ES-I3 (cell line): ENCODE measurements at regions not wholly inside any gene's neighbourhood (a gene's known extent, or its start where the extent isn't known, plus 50 kb on each side); places are given as distances from the start of the nearest gene placed in this dataset.

Experiments used
- H3K36me3 ChIP-seq: 2 replicates; pipeline ENCODE4 v1.6.1; 2013; ENCODE audit warnings: mild to moderate bottlenecking, low read length, control low read depth, moderate library complexity; ENCODE audit not compliant: insufficient read depth
- H3K4me1 ChIP-seq: 2 replicates; pipeline ENCODE4 v1.6.1; 2013; ENCODE audit warnings: mild to moderate bottlenecking, control low read depth, low read length; ENCODE audit not compliant: insufficient read depth
- H3K9ac ChIP-seq: 2 replicates; pipeline ENCODE4 v1.6.1; 2013; ENCODE audit warnings: low read depth, mild to moderate bottlenecking, low read length, moderate library complexity
- H3K9me3 ChIP-seq: 2 replicates; pipeline ENCODE4 v1.6.1; 2013; ENCODE audit warnings: mild to moderate bottlenecking, low read length, moderate library complexity; ENCODE audit not compliant: control insufficient read depth, insufficient read depth

GRCh38 chr17:74054249-74054648 lies 149.2 kb upstream of the RPL38 start:
- Histone ChIP-seq H3K4me1 (peaks cover 5% of the 10 kb centered on the region; the same call in 1 of the 2 replicates), H3K36me3 (no peaks in the 10 kb centered on the region), H3K9me3 (no peaks in the 10 kb centered on the region), H3K9ac (no peak overlapping the region)

GRCh38 chr17:74055508-74056160 lies 147.8 kb upstream of the RPL38 start:
- H3K4me1 ChIP-seq, result peaks cover 5% of the 10 kb centered on the region; the same call in 1 of the 2 replicates
- no peaks in the 10 kb centered on the region for H3K36me3 ChIP-seq
- H3K9ac ChIP-seq, result no peak overlapping the region
- no peaks in the 10 kb centered on the region; the same call in 1 of the 2 replicates for H3K9me3 ChIP-seq

- Histone ChIP-seq H3K36me3 (no peaks in the 10 kb centered on the region), H3K9ac (no peak overlapping the region), H3K4me1 (peaks cover 5% of the 10 kb centered on the region; the same call in 1 of the 2 replicates), H3K9me3 (no peaks in the 10 kb centered on the region; the same call in 1 of the 2 replicates)
These were observed 143.8 kb upstream of the RPL38 start for GRCh38 chr17:74059479-74060240.

GRCh38 chr17:74061758-74062157 lies 141.7 kb upstream of the RPL38 start:
- Histone ChIP-seq H3K36me3 (no peaks in the 10 kb centered on the region), H3K4me1 (no peaks in the 10 kb centered on the region), H3K9me3 (no peaks in the 10 kb centered on the region; the same call in 1 of the 2 replicates), H3K9ac (no peak overlapping the region)

- no peak overlapping the region for H3K9ac ChIP-seq
- H3K36me3 ChIP-seq, result no peaks in the 10 kb centered on the region
- H3K9me3 ChIP-seq, result no peaks in the 10 kb centered on the region; the same call in 1 of the 2 replicates
- H3K4me1 ChIP-seq, result no peaks in the 10 kb centered on the region
These were observed 141.2 kb upstream of the RPL38 start for GRCh38 chr17:74062234-74062633.

- Histone ChIP-seq H3K4me1 (no peaks in the 10 kb centered on the region), H3K36me3 (no peaks in the 10 kb centered on the region), H3K9me3 (no peaks in the 10 kb centered on the region; the same call in 1 of the 2 replicates), H3K9ac (no peak overlapping the region)
These were observed 140.0 kb upstream of the RPL38 start for GRCh38 chr17:74063439-74063838.

- H3K9me3 ChIP-seq, result no peaks in the 10 kb centered on the region
- H3K9ac ChIP-seq, result no peak overlapping the region
- no peaks in the 10 kb centered on the region for H3K36me3 ChIP-seq
- no peaks in the 10 kb centered on the region for H3K4me1 ChIP-seq
These were observed 133.1 kb upstream of the RPL38 start for GRCh38 chr17:74070374-74070773.

- Histone ChIP-seq H3K36me3 (no peaks in the 10 kb centered on the region), H3K9ac (no peak overlapping the region), H3K4me1 (no peaks in the 10 kb centered on the region), H3K9me3 (no peaks in the 10 kb centered on the region)
These were observed 132.3 kb upstream of the RPL38 start for GRCh38 chr17:74070998-74071679.

GRCh38 chr17:74072340-74072739 lies 131.1 kb upstream of the RPL38 start:
- Histone ChIP-seq H3K9ac (no peak overlapping the region), H3K9me3 (no peaks in the 10 kb centered on the region), H3K36me3 (no peaks in the 10 kb centered on the region), H3K4me1 (no peaks in the 10 kb centered on the region)

GRCh38 chr17:74076446-74076845 lies 127.0 kb upstream of the RPL38 start:
- no peak overlapping the region for H3K9ac ChIP-seq
- H3K36me3 ChIP-seq, result no peaks in the 10 kb centered on the region
- no peaks in the 10 kb centered on the region for H3K4me1 ChIP-seq
- no peaks in the 10 kb centered on the region for H3K9me3 ChIP-seq

GRCh38 chr17:74077231-74077630 lies 126.2 kb upstream of the RPL38 start:
- Histone ChIP-seq H3K9ac (no peak overlapping the region), H3K36me3 (no peaks in the 10 kb centered on the region), H3K9me3 (no peaks in the 10 kb centered on the region), H3K4me1 (no peaks in the 10 kb centered on the region)

GRCh38 chr17:74078363-74078941 lies 125.0 kb upstream of the RPL38 start:
- H3K9ac ChIP-seq, result no peak overlapping the region
- no peaks in the 10 kb centered on the region for H3K9me3 ChIP-seq
- H3K4me1 ChIP-seq, result no peaks in the 10 kb centered on the region
- H3K36me3 ChIP-seq, result no peaks in the 10 kb centered on the region

- Histone ChIP-seq H3K4me1 (no peaks in the 10 kb centered on the region), H3K9me3 (0 out of 2 replicates have a peak, but pooled peaks cover under 1% of the 10 kb centered on the region), H3K36me3 (no peaks in the 10 kb centered on the region), H3K9ac (no peak overlapping the region)
These were observed 123.8 kb upstream of the RPL38 start for GRCh38 chr17:74079537-74080300.
